Activated T-helper 17 cell treated with anti-CD3 and anti-CD28 coated beads, Interleukin-2, amount 50 U/mL, for 72 hours (primary cell): ENCODE measurements at regions not wholly inside any gene's neighbourhood (a gene's known extent, or its start where the extent isn't known, plus 50 kb on each side); places are given as distances from the start of the nearest gene placed in this dataset.

Experiments used
- ATAC-seq: fragments of 150-1000 bp; cut with Tn5 transposase; replicated peaks from 2 replicates; pipeline ENCODE4 v1.10.0; 2021; ENCODE audit warnings: mild to moderate bottlenecking, moderate library complexity
- H3K27ac Mint-ChIP-seq: one replicate; pipeline ENCODE4 v1.8.0; 2022; ENCODE audit warnings: mixed read lengths
- H3K27me3 Mint-ChIP-seq: one replicate; pipeline ENCODE4 v1.8.0; 2022; ENCODE audit warnings: mixed read lengths
- H3K36me3 Mint-ChIP-seq: one replicate; pipeline ENCODE4 v1.8.0; 2022; ENCODE audit warnings: low read depth, mild to moderate bottlenecking, mixed read lengths
- H3K4me1 Mint-ChIP-seq: one replicate; pipeline ENCODE4 v1.8.0; 2022; ENCODE audit warnings: mixed read lengths
- H3K4me3 Mint-ChIP-seq: one replicate; pipeline ENCODE4 v1.8.0; 2022; ENCODE audit warnings: mild to moderate bottlenecking, mixed read lengths
- H3K9me3 Mint-ChIP-seq: one replicate; pipeline ENCODE4 v1.8.0; 2022; ENCODE audit warnings: mixed read lengths

GRCh38 chr10:108721874-108722273 is 1201.4 kb downstream of the XPNPEP1 start:
- ATAC-seq: no peak
- Mint-ChIP-seq H3K4me3 (no peak overlapping the region), H3K27ac (no peak overlapping the region)

DNA sequence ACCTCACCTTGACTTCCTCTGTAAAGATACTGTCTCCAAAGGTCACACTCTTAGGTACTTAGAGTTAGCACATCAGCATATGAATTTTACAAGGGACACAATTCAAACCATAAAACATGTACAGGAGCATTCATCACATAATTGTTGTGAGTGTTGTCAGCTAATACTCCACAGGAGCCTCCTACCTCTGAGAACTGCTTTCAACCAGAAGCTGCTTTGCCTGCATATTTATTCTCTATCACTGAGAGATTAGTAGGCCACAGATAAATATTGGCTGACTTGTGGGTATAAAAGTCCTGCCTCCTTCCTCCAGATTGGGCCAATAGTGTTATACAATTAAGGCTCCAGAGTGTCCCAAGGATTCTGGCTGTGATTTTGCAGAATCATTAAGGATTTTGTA is 1207.0 kb downstream of the XPNPEP1 start:
- Mint-ChIP-seq H3K9me3 (peaks cover 20% of the 10 kb centered on the region), H3K4me1 (no peaks in the 10 kb centered on the region), H3K27ac (no peak overlapping the region), H3K4me3 (no peak overlapping the region), H3K27me3 (no peaks in the 10 kb centered on the region), H3K36me3 (no peaks in the 10 kb centered on the region)
- no peak for ATAC-seq

More at GRCh38 chr10:108721874-108722273, 1201.4 kb downstream of the XPNPEP1 start:
- Mint-ChIP-seq H3K36me3 (no peaks in the 10 kb centered on the region), H3K9me3 (peaks cover 18% of the 10 kb centered on the region), H3K4me1 (no peaks in the 10 kb centered on the region), H3K27me3 (no peaks in the 10 kb centered on the region)

- Mint-ChIP-seq H3K4me3 (no peak overlapping the region), H3K27ac (no peak overlapping the region), H3K9me3 (peaks cover 23% of the 10 kb centered on the region), H3K27me3 (no peaks in the 10 kb centered on the region), H3K4me1 (no peaks in the 10 kb centered on the region), H3K36me3 (no peaks in the 10 kb centered on the region)
- no peak for ATAC-seq
Measured at GRCh38 chr10:108709927-108710722, 1213.2 kb downstream of the XPNPEP1 start.

- peaks cover 20% of the 10 kb centered on the region for H3K9me3 Mint-ChIP-seq
- H3K27me3 Mint-ChIP-seq: no peaks in the 10 kb centered on the region
- no peak for ATAC-seq
- H3K4me1 Mint-ChIP-seq: no peaks in the 10 kb centered on the region
- no peaks in the 10 kb centered on the region for H3K36me3 Mint-ChIP-seq
- H3K4me3 Mint-ChIP-seq: no peak overlapping the region
- H3K27ac Mint-ChIP-seq: no peak overlapping the region
Measured at GRCh38 chr10:108708363-108708762, 1214.9 kb downstream of the XPNPEP1 start.

- no peak for ATAC-seq
- no peak overlapping the region for H3K27ac Mint-ChIP-seq
- peaks cover 11% of the 10 kb centered on the region for H3K9me3 Mint-ChIP-seq
- no peaks in the 10 kb centered on the region for H3K4me1 Mint-ChIP-seq
- no peaks in the 10 kb centered on the region for H3K27me3 Mint-ChIP-seq
- H3K36me3 Mint-ChIP-seq: no peaks in the 10 kb centered on the region
- no peak overlapping the region for H3K4me3 Mint-ChIP-seq
Measured at GRCh38 chr10:108696792-108697477, 1226.4 kb downstream of the XPNPEP1 start.

DNA sequence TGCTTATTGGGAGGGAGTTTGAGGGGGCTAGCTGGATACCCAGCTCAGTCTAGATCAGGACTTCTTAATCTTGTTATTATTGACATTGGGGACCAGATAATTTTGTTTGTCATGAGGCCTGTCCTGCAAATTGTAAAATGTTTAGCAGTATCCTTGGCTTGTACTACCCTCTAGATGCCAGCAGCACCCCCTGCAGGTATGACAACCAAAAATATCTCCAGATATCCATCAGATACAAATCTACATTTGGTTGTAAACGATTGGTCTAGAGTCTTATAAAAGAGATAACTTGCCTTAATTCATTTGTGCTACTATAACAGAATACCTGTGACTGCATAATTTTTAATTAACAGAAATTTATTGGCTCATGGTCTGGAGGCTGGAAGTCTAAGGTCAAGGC is 1232.2 kb downstream of the XPNPEP1 start:
- no peaks in the 10 kb centered on the region for H3K27me3 Mint-ChIP-seq
- H3K4me3 Mint-ChIP-seq: no peak overlapping the region
- H3K9me3 Mint-ChIP-seq: peaks cover 7% of the 10 kb centered on the region
- no peaks in the 10 kb centered on the region for H3K36me3 Mint-ChIP-seq
- no peak overlapping the region for H3K27ac Mint-ChIP-seq
- ATAC-seq: no peak
- no peaks in the 10 kb centered on the region for H3K4me1 Mint-ChIP-seq

DNA sequence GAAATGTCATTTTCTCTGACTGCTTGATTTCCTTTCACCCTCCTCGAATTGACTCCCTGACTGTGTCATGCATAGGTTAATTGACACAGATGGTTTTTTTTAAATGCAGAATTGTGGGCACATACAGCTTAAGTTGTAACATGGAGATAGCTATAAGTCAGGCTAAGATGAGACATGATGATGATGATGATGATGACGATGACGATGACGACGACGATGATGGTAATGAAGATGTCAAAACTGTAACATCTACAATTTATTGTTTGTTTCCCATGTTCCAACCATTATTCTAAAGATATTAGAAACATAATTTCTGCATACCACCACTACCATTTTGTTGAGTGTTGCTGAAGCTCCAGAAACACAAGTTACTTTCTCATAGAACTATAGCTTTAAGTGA is 1232.8 kb downstream of the XPNPEP1 start:
- H3K36me3 Mint-ChIP-seq: no peaks in the 10 kb centered on the region
- H3K9me3 Mint-ChIP-seq: peaks cover 7% of the 10 kb centered on the region
- ATAC-seq: no peak
- no peaks in the 10 kb centered on the region for H3K27me3 Mint-ChIP-seq
- H3K4me3 Mint-ChIP-seq: no peak overlapping the region
- H3K4me1 Mint-ChIP-seq: no peaks in the 10 kb centered on the region
- no peak overlapping the region for H3K27ac Mint-ChIP-seq

DNA sequence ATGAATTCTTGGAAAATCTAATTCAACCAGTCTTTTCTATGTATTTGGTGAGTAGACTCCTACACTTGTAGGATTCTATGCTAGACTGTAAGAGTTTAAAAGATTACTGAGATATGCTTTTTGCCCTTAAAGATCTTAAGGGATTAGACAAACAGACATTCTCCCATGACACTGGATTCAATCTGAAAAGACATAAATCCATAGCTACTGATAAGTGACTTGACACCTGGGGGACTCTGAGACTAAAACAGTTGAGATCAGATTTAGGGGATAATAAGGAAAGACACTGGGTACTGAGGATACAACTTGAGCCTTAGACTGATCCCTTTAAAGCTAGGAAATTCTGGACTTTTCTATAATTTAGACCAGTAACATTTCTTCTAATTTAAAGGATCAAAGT is 1233.4 kb downstream of the XPNPEP1 start:
- Mint-ChIP-seq H3K9me3 (peaks cover 7% of the 10 kb centered on the region), H3K4me3 (no peak overlapping the region), H3K27ac (no peak overlapping the region), H3K36me3 (no peaks in the 10 kb centered on the region), H3K27me3 (no peaks in the 10 kb centered on the region), H3K4me1 (no peaks in the 10 kb centered on the region)
- no peak for ATAC-seq

GRCh38 chr10:108688314-108688713 is 1235.0 kb downstream of the XPNPEP1 start:
- no peaks in the 10 kb centered on the region for H3K36me3 Mint-ChIP-seq
- no peak for ATAC-seq

DNA sequence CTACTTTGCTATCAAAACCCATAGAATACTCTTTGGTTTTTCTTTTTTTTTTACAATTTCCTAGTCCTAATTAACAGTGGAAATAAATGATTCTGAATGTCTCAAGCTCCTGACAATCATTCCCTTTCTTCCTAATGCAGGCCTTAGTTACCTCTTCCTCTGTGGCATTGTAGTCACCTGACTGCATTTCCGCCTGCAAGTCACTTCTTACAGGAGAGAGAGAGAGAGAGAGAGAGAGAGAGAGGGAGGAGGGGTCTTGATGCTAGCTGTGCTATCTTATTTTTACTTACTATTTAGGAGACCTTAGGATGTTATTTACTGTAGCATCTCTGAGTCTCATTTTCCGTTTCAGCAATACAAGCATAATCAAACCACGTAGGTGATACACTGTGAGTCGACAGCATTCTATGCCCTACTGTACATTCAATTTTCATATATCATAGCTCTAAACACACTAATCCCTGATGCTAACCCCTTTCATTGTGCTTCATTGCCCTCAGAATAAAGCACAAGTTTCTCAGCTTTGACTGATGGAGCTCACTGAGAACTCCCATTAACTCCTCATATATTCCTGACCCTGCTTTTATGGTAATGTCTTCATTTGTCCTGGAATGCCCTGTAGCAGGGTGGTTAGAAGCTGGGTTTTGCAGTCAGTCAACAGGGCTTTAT is 1237.3 kb downstream of the XPNPEP1 start:
- no peak overlapping the region for H3K27ac Mint-ChIP-seq
- H3K36me3 Mint-ChIP-seq: no peaks in the 10 kb centered on the region
- ATAC-seq: no peak
- H3K4me1 Mint-ChIP-seq: no peaks in the 10 kb centered on the region
- no peak overlapping the region for H3K4me3 Mint-ChIP-seq
- no peaks in the 10 kb centered on the region for H3K27me3 Mint-ChIP-seq
- peaks cover 7% of the 10 kb centered on the region for H3K9me3 Mint-ChIP-seq

More at GRCh38 chr10:108688314-108688713, 1235.0 kb downstream of the XPNPEP1 start:
- H3K4me3 Mint-ChIP-seq: no peak overlapping the region
- peaks cover 6% of the 10 kb centered on the region for H3K9me3 Mint-ChIP-seq
- no peak overlapping the region for H3K27ac Mint-ChIP-seq
- no peaks in the 10 kb centered on the region for H3K4me1 Mint-ChIP-seq
- H3K27me3 Mint-ChIP-seq: no peaks in the 10 kb centered on the region

GRCh38 chr10:108684431-108684830 is 1238.9 kb downstream of the XPNPEP1 start:
- Mint-ChIP-seq H3K27ac (no peak overlapping the region), H3K4me1 (no peaks in the 10 kb centered on the region), H3K36me3 (no peaks in the 10 kb centered on the region), H3K9me3 (peaks cover 7% of the 10 kb centered on the region), H3K27me3 (no peaks in the 10 kb centered on the region), H3K4me3 (no peak overlapping the region)
- no peak for ATAC-seq

DNA sequence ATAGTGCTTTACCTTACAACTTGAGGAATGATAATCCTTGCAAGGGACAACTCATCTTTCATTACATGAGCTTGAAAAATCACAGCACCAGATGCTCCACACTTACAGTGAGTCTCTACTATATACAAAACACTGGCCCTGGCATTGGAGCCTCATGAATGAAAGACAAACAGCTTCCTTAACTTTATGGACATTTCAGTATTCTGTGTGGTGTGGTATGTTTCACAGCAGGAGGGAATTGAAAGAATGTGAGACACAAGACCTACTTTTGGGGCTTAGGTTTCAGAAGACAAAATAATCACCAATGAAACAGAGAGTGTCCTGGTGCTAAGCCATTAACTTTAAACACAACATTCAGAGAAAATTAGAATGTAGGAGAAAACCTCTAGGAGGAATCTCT is 1249.6 kb downstream of the XPNPEP1 start:
- Mint-ChIP-seq H3K4me1 (no peaks in the 10 kb centered on the region), H3K4me3 (no peak overlapping the region), H3K36me3 (no peaks in the 10 kb centered on the region), H3K27me3 (no peaks in the 10 kb centered on the region), H3K27ac (no peak overlapping the region), H3K9me3 (peaks cover 10% of the 10 kb centered on the region)
- no peak for ATAC-seq

- no peak overlapping the region for H3K27ac Mint-ChIP-seq
- H3K27me3 Mint-ChIP-seq: no peaks in the 10 kb centered on the region
- no peak overlapping the region for H3K4me3 Mint-ChIP-seq
- H3K9me3 Mint-ChIP-seq: peaks cover 11% of the 10 kb centered on the region
- no peak for ATAC-seq
- no peaks in the 10 kb centered on the region for H3K4me1 Mint-ChIP-seq
- H3K36me3 Mint-ChIP-seq: no peaks in the 10 kb centered on the region
Measured at GRCh38 chr10:108663587-108663986, 1259.7 kb downstream of the XPNPEP1 start.

DNA sequence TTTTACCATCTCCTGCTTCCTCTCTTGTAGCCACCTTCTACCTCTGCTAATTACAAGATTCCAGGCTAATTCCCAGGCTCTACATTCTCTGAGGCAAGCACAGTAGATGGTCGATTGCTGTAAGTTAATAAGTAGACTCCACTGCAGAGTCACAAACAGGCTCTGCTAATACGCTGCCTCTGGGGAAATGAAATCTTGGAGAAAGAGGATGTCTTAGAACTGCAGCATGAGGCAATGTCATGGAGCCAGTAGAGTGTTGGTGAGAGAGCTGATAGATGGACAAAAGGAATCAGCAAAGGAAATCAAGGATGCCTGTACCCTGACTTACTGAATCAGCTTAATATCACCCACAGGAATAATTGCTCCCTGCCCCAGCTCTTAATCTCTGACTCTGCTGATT is 1260.3 kb downstream of the XPNPEP1 start:
- Mint-ChIP-seq H3K36me3 (no peaks in the 10 kb centered on the region), H3K27me3 (no peaks in the 10 kb centered on the region), H3K4me1 (no peaks in the 10 kb centered on the region), H3K9me3 (peaks cover 11% of the 10 kb centered on the region), H3K27ac (no peak overlapping the region), H3K4me3 (no peak overlapping the region)
- ATAC-seq: no peak

DNA sequence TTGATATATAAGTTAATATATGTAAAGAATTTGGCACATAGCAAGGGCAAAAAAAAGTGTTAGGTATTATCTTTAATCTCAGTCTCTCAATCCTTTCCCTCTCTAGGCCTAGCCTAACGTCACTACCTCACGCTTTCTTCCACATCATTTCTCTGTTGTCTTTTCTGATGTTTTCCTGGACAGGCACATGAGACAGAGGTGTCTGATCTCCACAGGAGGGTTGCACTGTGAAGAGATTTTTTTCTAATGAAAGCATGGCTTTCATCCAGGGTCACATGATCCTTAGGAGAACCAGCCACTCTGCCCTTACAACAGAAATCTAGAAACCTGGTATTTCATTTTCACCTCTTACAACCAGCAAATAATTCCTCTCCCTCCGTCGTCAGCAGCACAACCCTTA is 1268.3 kb downstream of the XPNPEP1 start:
- Mint-ChIP-seq H3K4me3 (no peak overlapping the region), H3K36me3 (no peaks in the 10 kb centered on the region), H3K4me1 (no peaks in the 10 kb centered on the region), H3K27me3 (no peaks in the 10 kb centered on the region), H3K27ac (no peak overlapping the region), H3K9me3 (peaks cover 17% of the 10 kb centered on the region)
- no peak for ATAC-seq
